ENCODE measurements at regions not wholly inside any gene's neighbourhood (a gene's known extent, or its start where the extent isn't known, plus 50 kb on each side); places are given as distances from the start of the nearest gene placed in this dataset.

DNA sequence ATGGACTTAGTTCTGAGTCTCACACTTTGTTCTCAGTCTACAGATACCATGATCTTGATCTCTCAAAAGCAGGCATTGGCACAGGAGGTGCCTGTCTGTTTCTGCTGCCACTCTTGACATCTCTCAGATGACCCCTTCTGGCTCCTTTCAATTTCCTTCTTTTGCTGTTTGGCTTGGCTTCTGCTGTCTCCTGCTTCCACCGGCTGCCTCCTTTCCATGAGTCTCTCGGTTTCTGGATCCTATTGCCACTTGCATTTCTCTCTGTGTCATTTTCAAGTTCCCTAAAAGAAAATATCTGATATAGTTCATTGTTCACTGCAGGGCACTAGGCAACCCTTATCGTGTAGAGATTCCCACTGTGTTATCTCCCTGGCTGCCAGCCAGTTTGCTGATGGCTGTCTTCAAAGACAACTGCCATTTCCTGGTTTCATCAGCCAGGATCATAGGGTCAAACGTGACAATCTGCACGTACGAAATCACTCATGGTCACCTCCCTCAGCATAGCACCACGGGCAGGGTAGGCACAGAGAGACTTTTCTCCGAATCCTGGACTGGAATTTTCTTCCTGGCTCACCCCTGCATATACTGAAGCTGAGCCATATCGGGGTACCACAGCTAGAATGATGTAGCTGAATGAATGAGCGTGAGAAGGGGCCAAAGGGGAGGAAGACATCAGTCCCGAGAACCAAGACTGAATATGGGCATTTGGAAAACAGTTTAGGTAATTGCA is 144.6 kb upstream of the TMEM170B start (continued):
- no peak; the same call in 1 of the 2 replicates for TF ChIP-seq KDM5A (IDR thresholded peaks at IDR 0.05; ENCODE audit: borderline replicate concordance, low read length)
- TF ChIP-seq ZFP62 (CRISPR knock-in tag; IDR thresholded peaks at IDR 0.05) = no peak
- TF ChIP-seq ZNF10 (CRISPR knock-in tag; IDR thresholded peaks at IDR 0.05; ENCODE audit: borderline replicate concordance, low read depth) = no peak
- peak; percentile 99 for TF ChIP-seq MED8 (CRISPR knock-in tag; IDR thresholded peaks at IDR 0.05; ENCODE audit: insufficient replicate concordance)
- TF ChIP-seq YEATS4 (CRISPR knock-in tag; IDR thresholded peaks at IDR 0.05; ENCODE audit: borderline replicate concordance) = peak; percentile 94; the same call in 1 of the 2 replicates
- TF ChIP-seq, protein P1, sequence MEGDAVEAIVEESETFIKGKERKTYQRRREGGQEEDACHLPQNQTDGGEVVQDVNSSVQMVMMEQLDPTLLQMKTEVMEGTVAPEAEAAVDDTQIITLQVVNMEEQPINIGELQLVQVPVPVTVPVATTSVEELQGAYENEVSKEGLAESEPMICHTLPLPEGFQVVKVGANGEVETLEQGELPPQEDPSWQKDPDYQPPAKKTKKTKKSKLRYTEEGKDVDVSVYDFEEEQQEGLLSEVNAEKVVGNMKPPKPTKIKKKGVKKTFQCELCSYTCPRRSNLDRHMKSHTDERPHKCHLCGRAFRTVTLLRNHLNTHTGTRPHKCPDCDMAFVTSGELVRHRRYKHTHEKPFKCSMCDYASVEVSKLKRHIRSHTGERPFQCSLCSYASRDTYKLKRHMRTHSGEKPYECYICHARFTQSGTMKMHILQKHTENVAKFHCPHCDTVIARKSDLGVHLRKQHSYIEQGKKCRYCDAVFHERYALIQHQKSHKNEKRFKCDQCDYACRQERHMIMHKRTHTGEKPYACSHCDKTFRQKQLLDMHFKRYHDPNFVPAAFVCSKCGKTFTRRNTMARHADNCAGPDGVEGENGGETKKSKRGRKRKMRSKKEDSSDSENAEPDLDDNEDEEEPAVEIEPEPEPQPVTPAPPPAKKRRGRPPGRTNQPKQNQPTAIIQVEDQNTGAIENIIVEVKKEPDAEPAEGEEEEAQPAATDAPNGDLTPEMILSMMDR (CRISPR knock-in tag; IDR thresholded peaks at IDR 0.05) = peak; percentile 17; the same call in 1 of the 2 replicates
- peak; percentile 65 for TF ChIP-seq ZNF772 (CRISPR knock-in tag; IDR thresholded peaks at IDR 0.05)
- TF ChIP-seq ZKSCAN8 (CRISPR knock-in tag; IDR thresholded peaks at IDR 0.05; ENCODE audit: borderline replicate concordance) = peak; percentile 78
- peak; percentile 84; the same call in 1 of the 2 replicates for TF ChIP-seq PRMT3 (CRISPR knock-in tag; IDR thresholded peaks at IDR 0.05; ENCODE audit: borderline replicate concordance, low read depth)
- peak; percentile 93 for TF ChIP-seq ZMYM2 (CRISPR knock-in tag; IDR thresholded peaks at IDR 0.05)
- TF ChIP-seq ZNF367 (CRISPR knock-in tag; IDR thresholded peaks at IDR 0.05; ENCODE audit: borderline replicate concordance) = no peak
- peak; percentile 28; the same call in 1 of the 2 replicates for TF ChIP-seq ZFP37 (CRISPR knock-in tag; IDR thresholded peaks at IDR 0.05; ENCODE audit: borderline replicate concordance)
- TF ChIP-seq HIVEP1 (CRISPR knock-in tag; IDR thresholded peaks at IDR 0.05) = peak; percentile 77; the same call in 1 of the 2 replicates
- no peak for TF ChIP-seq ADNP (CRISPR knock-in tag; IDR thresholded peaks at IDR 0.05)
- no peak for TF ChIP-seq ZNF672 (CRISPR knock-in tag; IDR thresholded peaks at IDR 0.05)
- 0 out of 2 replicates have a peak, but pooled peaks have one; percentile 32 for TF ChIP-seq NCOA1 (CRISPR knock-in tag; IDR thresholded peaks at IDR 0.05)
- TF ChIP-seq, protein P2, sequence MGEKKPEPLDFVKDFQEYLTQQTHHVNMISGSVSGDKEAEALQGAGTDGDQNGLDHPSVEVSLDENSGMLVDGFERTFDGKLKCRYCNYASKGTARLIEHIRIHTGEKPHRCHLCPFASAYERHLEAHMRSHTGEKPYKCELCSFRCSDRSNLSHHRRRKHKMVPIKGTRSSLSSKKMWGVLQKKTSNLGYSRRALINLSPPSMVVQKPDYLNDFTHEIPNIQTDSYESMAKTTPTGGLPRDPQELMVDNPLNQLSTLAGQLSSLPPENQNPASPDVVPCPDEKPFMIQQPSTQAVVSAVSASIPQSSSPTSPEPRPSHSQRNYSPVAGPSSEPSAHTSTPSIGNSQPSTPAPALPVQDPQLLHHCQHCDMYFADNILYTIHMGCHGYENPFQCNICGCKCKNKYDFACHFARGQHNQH (CRISPR knock-in tag; IDR thresholded peaks at IDR 0.05) = peak; percentile 99
- no peak for TF ChIP-seq ZNF207 (IDR thresholded peaks at IDR 0.05; ENCODE audit: borderline replicate concordance)
- TF ChIP-seq ZNF512 (CRISPR knock-in tag; IDR thresholded peaks at IDR 0.05) = no peak
- no peak for TF ChIP-seq PAWR (CRISPR knock-in tag; IDR thresholded peaks at IDR 0.05; ENCODE audit: borderline replicate concordance)
- TF ChIP-seq FOXK1 (CRISPR knock-in tag; IDR thresholded peaks at IDR 0.05; ENCODE audit: borderline replicate concordance, low read depth) = peak; percentile 97; the same call in 1 of the 2 replicates
- peak; percentile 87 for TF ChIP-seq SAP130 (CRISPR knock-in tag; IDR thresholded peaks at IDR 0.05; ENCODE audit: low read depth)
- no peak for TF ChIP-seq NFE2 (CRISPR knock-in tag; IDR thresholded peaks at IDR 0.05)
- peak; percentile 52; the same call in 1 of the 2 replicates for TF ChIP-seq ZKSCAN1 (IDR thresholded peaks at IDR 0.05; ENCODE audit: low read length)
- TF ChIP-seq SIX1 (CRISPR knock-in tag; IDR thresholded peaks at IDR 0.05; ENCODE audit: borderline replicate concordance) = peak; percentile 87; the same call in 1 of the 2 replicates
- no peak for TF ChIP-seq ZNF776 (CRISPR knock-in tag; IDR thresholded peaks at IDR 0.05)
- TF ChIP-seq HOXA9 (CRISPR knock-in tag; IDR thresholded peaks at IDR 0.05; ENCODE audit: borderline replicate concordance) = peak; percentile 61; the same call in 1 of the 2 replicates
- peak; percentile 70; the same call in 1 of the 2 replicates for TF ChIP-seq RFXANK (CRISPR knock-in tag; IDR thresholded peaks at IDR 0.05)

Measured in HepG2 (cell line).